ENCODE measurements at regions not wholly inside any gene's neighbourhood (a gene's known extent, or its start where the extent isn't known, plus 50 kb on each side); places are given as distances from the start of the nearest gene placed in this dataset.

- TF ChIP-seq POLR2AphosphoS5 (IDR thresholded peaks at IDR 0.05; ENCODE audit: low read depth, low read length): no peak
- no peak for TF ChIP-seq REST (IDR thresholded peaks at IDR 0.05; ENCODE audit: insufficient read depth in 1 of 2, low read depth in 2 of 2, low read length in 2 of 2)
These were observed 591.7 kb downstream of the ZNF608 start for GRCh38 chr5:124154714-124155113.

DNA sequence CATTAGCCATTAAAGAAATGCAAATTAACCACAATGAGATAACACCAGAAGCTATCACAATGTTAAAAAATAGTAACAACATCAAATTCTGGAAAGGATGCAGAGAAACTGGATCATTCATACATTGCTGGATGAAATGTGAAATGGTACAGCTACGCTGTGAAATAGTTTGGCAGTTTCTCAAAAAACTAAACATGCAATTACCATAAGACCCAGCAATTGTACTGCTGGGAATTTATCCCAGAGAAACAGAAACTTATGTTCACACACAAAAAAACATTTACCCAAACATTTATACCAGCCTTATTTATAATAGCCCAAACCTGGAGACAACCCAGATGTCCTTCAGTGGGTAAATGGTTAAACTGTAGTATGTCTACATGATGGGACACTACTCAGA, 592.9 kb downstream of the ZNF608 start:
- TF ChIP-seq TAF1 (IDR thresholded peaks at IDR 0.05; ENCODE audit: borderline replicate concordance, insufficient read depth, low read length) (no peak), SIN3A (IDR thresholded peaks at IDR 0.05; ENCODE audit: borderline replicate concordance, insufficient read depth, low read length) (no peak), REST (IDR thresholded peaks at IDR 0.05; ENCODE audit: insufficient read depth in 1 of 2, low read depth in 2 of 2, low read length in 2 of 2) (no peak), FOXP2 (optimal IDR thresholded peaks at IDR 0.05; ENCODE audit: borderline replicate concordance, extremely low read depth, extremely low read length, insufficient read depth) (no peak), POLR2AphosphoS5 (IDR thresholded peaks at IDR 0.05; ENCODE audit: low read depth, low read length) (no peak)

DNA sequence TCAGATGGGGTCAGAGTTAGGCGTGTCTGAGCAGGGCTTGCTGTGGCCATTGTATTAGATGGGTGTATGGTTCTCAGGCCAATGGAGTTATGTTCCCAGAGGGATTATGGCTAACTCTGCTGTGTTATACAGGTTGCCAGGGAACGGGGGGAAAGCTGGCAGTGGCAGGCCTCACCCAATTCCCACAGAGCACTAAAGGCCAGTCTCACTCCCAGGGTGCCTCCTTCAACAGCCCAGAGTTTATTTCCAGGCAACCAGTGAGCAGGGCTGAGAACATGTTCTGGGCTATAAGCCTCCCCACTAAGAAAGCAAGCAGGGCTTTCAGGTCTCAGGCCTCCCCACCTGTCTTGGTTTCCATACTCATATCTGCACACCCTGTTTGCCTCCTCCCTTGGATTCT, 597.9 kb downstream of the ZNF608 start:
- no peak for TF ChIP-seq REST (IDR thresholded peaks at IDR 0.05; ENCODE audit: insufficient read depth in 1 of 2, low read depth in 2 of 2, low read length in 2 of 2)
- TF ChIP-seq FOXP2 (optimal IDR thresholded peaks at IDR 0.05; ENCODE audit: borderline replicate concordance, extremely low read depth, extremely low read length, insufficient read depth): no peak
- TF ChIP-seq POLR2AphosphoS5 (IDR thresholded peaks at IDR 0.05; ENCODE audit: low read depth, low read length): no peak
- TF ChIP-seq SIN3A (IDR thresholded peaks at IDR 0.05; ENCODE audit: borderline replicate concordance, insufficient read depth, low read length): no peak
- no peak for TF ChIP-seq TAF1 (IDR thresholded peaks at IDR 0.05; ENCODE audit: borderline replicate concordance, insufficient read depth, low read length)

- TF ChIP-seq POLR2AphosphoS5 (IDR thresholded peaks at IDR 0.05; ENCODE audit: low read depth, low read length) (no peak), REST (IDR thresholded peaks at IDR 0.05; ENCODE audit: insufficient read depth in 1 of 2, low read depth in 2 of 2, low read length in 2 of 2) (no peak), SIN3A (IDR thresholded peaks at IDR 0.05; ENCODE audit: borderline replicate concordance, insufficient read depth, low read length) (no peak), TAF1 (IDR thresholded peaks at IDR 0.05; ENCODE audit: borderline replicate concordance, insufficient read depth, low read length) (no peak), FOXP2 (optimal IDR thresholded peaks at IDR 0.05; ENCODE audit: borderline replicate concordance, extremely low read depth, extremely low read length, insufficient read depth) (no peak)
These were observed 606.4 kb downstream of the ZNF608 start for GRCh38 chr5:124140060-124140459.

DNA sequence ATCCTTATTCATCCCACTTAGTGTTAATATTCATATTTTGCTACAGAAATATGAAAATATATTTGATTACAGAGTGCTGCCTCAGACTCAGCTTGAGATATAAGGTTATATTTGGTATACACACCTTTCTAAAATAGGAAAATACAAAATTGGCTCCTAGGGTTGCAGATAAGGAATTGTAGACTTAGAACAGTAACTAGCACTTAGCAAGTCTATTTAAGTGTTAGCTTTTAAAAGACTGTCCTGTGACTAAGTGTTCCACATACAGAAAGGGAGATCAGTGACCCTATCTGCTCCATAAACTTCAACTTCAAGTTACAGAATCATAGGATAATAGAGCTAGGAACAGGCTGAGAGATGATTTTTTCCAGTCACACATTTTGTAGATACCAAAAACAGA, 607.0 kb downstream of the ZNF608 start:
- TF ChIP-seq TAF1 (IDR thresholded peaks at IDR 0.05; ENCODE audit: borderline replicate concordance, insufficient read depth, low read length) (no peak), FOXP2 (optimal IDR thresholded peaks at IDR 0.05; ENCODE audit: borderline replicate concordance, extremely low read depth, extremely low read length, insufficient read depth) (no peak)
